ENCODE measurements at regions not wholly inside any gene's neighbourhood (a gene's known extent, or its start where the extent isn't known, plus 50 kb on each side); places are given as distances from the start of the nearest gene placed in this dataset.

- no peaks in the 10 kb centered on the region for H3K4me1 Mint-ChIP-seq (ENCODE audit: unreplicated experiment)
- no peak for DNase-seq (ENCODE audit: extremely low spot score, unreplicated experiment)
- no peaks in the 10 kb centered on the region for H3K36me3 Mint-ChIP-seq
- H3K9me3 Mint-ChIP-seq, result no peaks in the 10 kb centered on the region
- no peak for TF ChIP-seq CTCF (conservative IDR thresholded peaks at IDR 0.05)
- H3K27me3 Mint-ChIP-seq, result peaks cover 6% of the 10 kb centered on the region
- no peak overlapping the region for H3K27ac Mint-ChIP-seq
- no peak overlapping the region for H3K4me3 Mint-ChIP-seq
These were observed 160.2 kb downstream of the MED10 start for GRCh38 chr5:6218116-6218515.

- DNase-seq (ENCODE audit: extremely low spot score, unreplicated experiment), result no peak
- no peaks in the 10 kb centered on the region for H3K36me3 Mint-ChIP-seq
- no peak for TF ChIP-seq CTCF (conservative IDR thresholded peaks at IDR 0.05)
- no peaks in the 10 kb centered on the region for H3K4me1 Mint-ChIP-seq (ENCODE audit: unreplicated experiment)
- H3K4me3 Mint-ChIP-seq, result no peak overlapping the region
- no peaks in the 10 kb centered on the region for H3K9me3 Mint-ChIP-seq
- no peak overlapping the region for H3K27ac Mint-ChIP-seq
- peaks cover 6% of the 10 kb centered on the region for H3K27me3 Mint-ChIP-seq
These were observed 161.8 kb downstream of the MED10 start for GRCh38 chr5:6216471-6217075.

GRCh38 chr5:6215891-6216290 lies 162.5 kb downstream of the MED10 start:
- Mint-ChIP-seq H3K36me3 (no peaks in the 10 kb centered on the region), H3K27me3 (peaks cover 6% of the 10 kb centered on the region), H3K4me3 (no peak overlapping the region), H3K9me3 (no peaks in the 10 kb centered on the region), H3K27ac (no peak overlapping the region), H3K4me1 (ENCODE audit: unreplicated experiment) (no peaks in the 10 kb centered on the region)
- no peak for TF ChIP-seq CTCF (conservative IDR thresholded peaks at IDR 0.05)
- no peak for DNase-seq (ENCODE audit: extremely low spot score, unreplicated experiment)

- H3K4me3 Mint-ChIP-seq, result no peak overlapping the region
- no peak for TF ChIP-seq CTCF (conservative IDR thresholded peaks at IDR 0.05)
- no peaks in the 10 kb centered on the region for H3K36me3 Mint-ChIP-seq
- no peak for DNase-seq (ENCODE audit: extremely low spot score, unreplicated experiment)
- no peaks in the 10 kb centered on the region for H3K9me3 Mint-ChIP-seq
- peaks cover 4% of the 10 kb centered on the region for H3K27me3 Mint-ChIP-seq
- H3K4me1 Mint-ChIP-seq (ENCODE audit: unreplicated experiment), result no peaks in the 10 kb centered on the region
- no peak overlapping the region for H3K27ac Mint-ChIP-seq
These were observed 166.1 kb downstream of the MED10 start for GRCh38 chr5:6212244-6212643.

GRCh38 chr5:6206501-6206900 lies 171.8 kb downstream of the MED10 start:
- Mint-ChIP-seq H3K36me3 (no peaks in the 10 kb centered on the region), H3K4me3 (no peak overlapping the region), H3K27ac (no peak overlapping the region), H3K9me3 (no peaks in the 10 kb centered on the region), H3K4me1 (ENCODE audit: unreplicated experiment) (no peaks in the 10 kb centered on the region), H3K27me3 (no peaks in the 10 kb centered on the region)
- no peak for TF ChIP-seq CTCF (conservative IDR thresholded peaks at IDR 0.05)
- no peak for DNase-seq (ENCODE audit: extremely low spot score, unreplicated experiment)

GRCh38 chr5:6202968-6203365 lies 175.4 kb downstream of the MED10 start:
- Mint-ChIP-seq H3K27me3 (no peaks in the 10 kb centered on the region), H3K27ac (no peak overlapping the region), H3K4me3 (no peak overlapping the region), H3K9me3 (no peaks in the 10 kb centered on the region), H3K36me3 (no peaks in the 10 kb centered on the region), H3K4me1 (ENCODE audit: unreplicated experiment) (no peaks in the 10 kb centered on the region)
- no peak for DNase-seq (ENCODE audit: extremely low spot score, unreplicated experiment)
- no peak for TF ChIP-seq CTCF (conservative IDR thresholded peaks at IDR 0.05)
